OCI-LY3 (cell line): ENCODE measurements at regions not wholly inside any gene's neighbourhood (a gene's known extent, or its start where the extent isn't known, plus 50 kb on each side); places are given as distances from the start of the nearest gene placed in this dataset.

Experiments used
- EZH2phosphoT487 ChIP-seq: fragments of 200-600 bp; shearing (Covaris generic); IDR thresholded peaks from 2 replicates; pipeline ENCODE4 v1.6.1; 2018; ENCODE audit warnings: antibody characterized with exemption, mixed run types, low read depth
- TF ChIP-seq, protein P1 (sequence below): fragments of 200-600, 300-600 bp; sonication (generic); IDR thresholded peaks from 2 replicates; pipeline ENCODE4 v1.5.1; 2014; ENCODE audit warnings: antibody characterized with exemption, low read length, low read depth

DNA sequence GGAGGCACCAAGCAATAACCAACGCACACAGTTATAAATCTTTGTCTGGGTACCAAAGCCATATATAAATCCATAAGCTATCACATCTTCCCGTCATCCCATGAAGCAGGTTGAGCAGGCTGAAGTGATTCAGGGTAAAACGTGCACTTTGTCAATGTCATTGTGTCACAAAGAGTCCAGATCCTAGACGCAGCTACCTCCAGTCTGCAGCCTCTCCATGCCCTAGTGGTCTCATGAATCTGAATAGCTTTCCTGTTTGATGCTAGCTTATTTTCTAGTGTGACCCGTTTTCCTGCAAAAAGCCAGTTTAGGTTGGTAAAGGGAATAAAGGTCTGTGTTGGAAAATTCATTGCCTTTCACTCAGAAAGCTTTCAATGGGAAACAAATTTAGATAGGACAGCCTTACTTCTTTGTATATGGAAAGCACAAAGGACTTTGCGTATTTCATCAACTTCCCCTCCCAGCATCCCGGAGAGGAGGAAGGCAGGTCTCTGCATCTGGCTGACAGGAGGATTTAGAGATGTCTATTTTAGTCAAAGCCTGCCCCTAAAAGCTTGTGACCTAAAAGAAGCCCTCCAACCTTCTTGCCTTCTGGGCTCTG is 222.3 kb upstream of the ARL4C start:
- TF ChIP-seq, protein P1, sequence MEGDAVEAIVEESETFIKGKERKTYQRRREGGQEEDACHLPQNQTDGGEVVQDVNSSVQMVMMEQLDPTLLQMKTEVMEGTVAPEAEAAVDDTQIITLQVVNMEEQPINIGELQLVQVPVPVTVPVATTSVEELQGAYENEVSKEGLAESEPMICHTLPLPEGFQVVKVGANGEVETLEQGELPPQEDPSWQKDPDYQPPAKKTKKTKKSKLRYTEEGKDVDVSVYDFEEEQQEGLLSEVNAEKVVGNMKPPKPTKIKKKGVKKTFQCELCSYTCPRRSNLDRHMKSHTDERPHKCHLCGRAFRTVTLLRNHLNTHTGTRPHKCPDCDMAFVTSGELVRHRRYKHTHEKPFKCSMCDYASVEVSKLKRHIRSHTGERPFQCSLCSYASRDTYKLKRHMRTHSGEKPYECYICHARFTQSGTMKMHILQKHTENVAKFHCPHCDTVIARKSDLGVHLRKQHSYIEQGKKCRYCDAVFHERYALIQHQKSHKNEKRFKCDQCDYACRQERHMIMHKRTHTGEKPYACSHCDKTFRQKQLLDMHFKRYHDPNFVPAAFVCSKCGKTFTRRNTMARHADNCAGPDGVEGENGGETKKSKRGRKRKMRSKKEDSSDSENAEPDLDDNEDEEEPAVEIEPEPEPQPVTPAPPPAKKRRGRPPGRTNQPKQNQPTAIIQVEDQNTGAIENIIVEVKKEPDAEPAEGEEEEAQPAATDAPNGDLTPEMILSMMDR: no peak
- no peak for TF ChIP-seq EZH2phosphoT487
